ENCODE measurements at regions not wholly inside any gene's neighbourhood (a gene's known extent, or its start where the extent isn't known, plus 50 kb on each side); places are given as distances from the start of the nearest gene placed in this dataset.

DNA sequence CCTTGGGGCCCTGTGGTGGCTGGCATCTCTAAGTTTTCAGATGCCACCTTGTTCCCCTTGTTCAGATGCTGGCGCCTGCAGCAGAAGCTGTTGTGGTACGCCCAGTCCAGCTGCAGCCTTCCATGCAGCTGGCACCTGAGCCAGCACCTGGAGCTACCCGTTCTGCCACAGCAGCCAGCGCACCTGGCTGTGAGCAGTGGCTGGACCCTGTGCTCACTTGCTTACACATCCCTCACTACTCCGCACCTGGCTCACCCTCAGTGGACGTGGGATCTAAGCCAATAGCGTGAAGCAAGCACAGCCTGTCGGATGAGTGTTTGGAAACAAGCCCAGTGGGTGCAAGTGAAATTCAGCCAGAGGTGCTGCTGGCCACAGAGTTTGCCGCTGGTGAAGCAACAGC lies 607.5 kb upstream of the BCHE start:
- TF ChIP-seq, protein P1, sequence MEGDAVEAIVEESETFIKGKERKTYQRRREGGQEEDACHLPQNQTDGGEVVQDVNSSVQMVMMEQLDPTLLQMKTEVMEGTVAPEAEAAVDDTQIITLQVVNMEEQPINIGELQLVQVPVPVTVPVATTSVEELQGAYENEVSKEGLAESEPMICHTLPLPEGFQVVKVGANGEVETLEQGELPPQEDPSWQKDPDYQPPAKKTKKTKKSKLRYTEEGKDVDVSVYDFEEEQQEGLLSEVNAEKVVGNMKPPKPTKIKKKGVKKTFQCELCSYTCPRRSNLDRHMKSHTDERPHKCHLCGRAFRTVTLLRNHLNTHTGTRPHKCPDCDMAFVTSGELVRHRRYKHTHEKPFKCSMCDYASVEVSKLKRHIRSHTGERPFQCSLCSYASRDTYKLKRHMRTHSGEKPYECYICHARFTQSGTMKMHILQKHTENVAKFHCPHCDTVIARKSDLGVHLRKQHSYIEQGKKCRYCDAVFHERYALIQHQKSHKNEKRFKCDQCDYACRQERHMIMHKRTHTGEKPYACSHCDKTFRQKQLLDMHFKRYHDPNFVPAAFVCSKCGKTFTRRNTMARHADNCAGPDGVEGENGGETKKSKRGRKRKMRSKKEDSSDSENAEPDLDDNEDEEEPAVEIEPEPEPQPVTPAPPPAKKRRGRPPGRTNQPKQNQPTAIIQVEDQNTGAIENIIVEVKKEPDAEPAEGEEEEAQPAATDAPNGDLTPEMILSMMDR (conservative IDR thresholded peaks at IDR 0.05; ENCODE audit: low read depth, low read length): no peak
- TF ChIP-seq EZH2phosphoT487 (IDR thresholded peaks at IDR 0.05; ENCODE audit: borderline replicate concordance, low read length) (no peak), EZH2 (IDR thresholded peaks at IDR 0.05; ENCODE audit: low read length, unreplicated experiment) (no peak)
